Limb (tissue), 2 donors: ENCODE measurements at regions not wholly inside any gene's neighbourhood (a gene's known extent, or its start where the extent isn't known, plus 50 kb on each side); places are given as distances from the start of the nearest gene placed in this dataset.

ENCODE experiments used
- DNase-seq, 2 donors: peaks; one replicate each; pipeline ENCODE4 v3.0.0-alpha.2; 2016; ENCODE audit errors: extremely low spot score in 2 of 2

DNA sequence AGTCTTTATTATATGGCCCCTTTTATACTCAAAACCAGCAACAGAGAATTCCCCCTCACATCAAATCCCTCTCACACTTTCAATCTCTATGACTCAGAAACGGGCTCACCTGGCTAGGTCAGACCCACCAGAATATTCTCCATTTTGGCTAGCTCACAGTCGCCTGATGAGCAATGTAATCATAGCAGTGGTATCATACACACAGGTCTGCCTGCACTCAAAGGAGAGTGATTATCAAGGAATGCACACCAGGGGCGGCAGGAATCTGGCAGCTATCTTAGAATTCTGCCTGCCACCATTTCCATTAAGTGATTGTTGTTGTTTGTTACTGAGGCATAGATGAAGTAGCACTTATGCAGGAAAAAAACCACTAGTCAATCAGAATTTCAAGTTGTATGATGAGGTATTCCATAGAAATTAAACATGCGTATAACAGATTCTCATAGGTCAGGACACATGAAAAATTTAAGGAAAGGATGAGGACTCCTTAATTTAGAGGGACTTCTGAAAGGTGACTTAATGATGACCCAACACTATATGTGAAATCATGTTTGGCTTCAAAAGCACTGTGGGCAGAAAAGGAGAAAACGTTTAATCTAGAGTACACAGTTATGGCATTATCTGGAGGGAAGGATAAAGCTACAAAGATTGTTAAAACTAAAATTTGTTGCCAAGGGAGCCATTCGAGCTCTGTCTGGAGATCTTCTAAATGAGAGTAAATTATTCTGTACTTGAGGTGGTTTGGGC lies 185.8 kb upstream of the DDI1 start:
- DNase-seq: no peak

DNA sequence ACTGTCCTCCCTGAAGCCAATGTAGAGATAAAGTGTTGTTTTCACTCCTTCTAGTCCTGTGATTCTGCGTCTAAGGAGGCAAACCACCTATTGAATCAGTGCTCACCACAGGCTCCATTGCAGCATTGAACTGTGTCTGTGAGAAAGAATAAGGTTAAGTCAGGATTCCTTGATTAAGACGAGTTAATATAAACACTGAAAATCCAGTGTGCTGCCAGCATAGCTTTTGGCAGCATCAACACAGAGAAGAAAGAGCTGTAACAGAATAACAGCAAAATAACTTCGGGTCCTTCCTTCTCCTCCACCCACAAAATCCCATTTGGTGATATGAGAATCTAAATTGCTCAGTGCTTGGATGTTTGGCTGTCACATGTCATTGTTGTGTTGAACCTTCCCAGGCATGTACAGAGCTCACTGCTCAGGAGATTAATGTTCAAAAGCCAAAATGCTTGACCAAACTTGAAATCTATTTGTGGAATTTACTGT lies 185.2 kb upstream of the DDI1 start:
- no peak for DNase-seq
